HG02678 (cell line): ENCODE measurements at regions not wholly inside any gene's neighbourhood (a gene's known extent, or its start where the extent isn't known, plus 50 kb on each side); places are given as distances from the start of the nearest gene placed in this dataset.
A peak's percentile ranks its signal among the peaks of the same experiment; 100 is the strongest.
"Not testable (repeated sequence)": the region's sequence is repeated elsewhere in the genome, so short reads cannot be mapped to it uniquely, and the experiment has no call there.

ENCODE experiments used
- ATAC-seq: cut with Tn5 transposase; IDR thresholded peaks from one replicate; pipeline ENCODE4 v1.9.1; 2021; ENCODE audit warnings: mild to moderate bottlenecking, moderate library complexity; ENCODE audit not compliant: unreplicated experiment

GRCh38 chr10:84012831-84013458, 126.4 kb upstream of the GHITM start:
- peak; percentile 96 for ATAC-seq

GRCh38 chr10:84015877-84016595, 123.3 kb upstream of the GHITM start:
- ATAC-seq = no peak

GRCh38 chr10:84018826-84019225, 120.5 kb upstream of the GHITM start:
- no peak for ATAC-seq

DNA sequence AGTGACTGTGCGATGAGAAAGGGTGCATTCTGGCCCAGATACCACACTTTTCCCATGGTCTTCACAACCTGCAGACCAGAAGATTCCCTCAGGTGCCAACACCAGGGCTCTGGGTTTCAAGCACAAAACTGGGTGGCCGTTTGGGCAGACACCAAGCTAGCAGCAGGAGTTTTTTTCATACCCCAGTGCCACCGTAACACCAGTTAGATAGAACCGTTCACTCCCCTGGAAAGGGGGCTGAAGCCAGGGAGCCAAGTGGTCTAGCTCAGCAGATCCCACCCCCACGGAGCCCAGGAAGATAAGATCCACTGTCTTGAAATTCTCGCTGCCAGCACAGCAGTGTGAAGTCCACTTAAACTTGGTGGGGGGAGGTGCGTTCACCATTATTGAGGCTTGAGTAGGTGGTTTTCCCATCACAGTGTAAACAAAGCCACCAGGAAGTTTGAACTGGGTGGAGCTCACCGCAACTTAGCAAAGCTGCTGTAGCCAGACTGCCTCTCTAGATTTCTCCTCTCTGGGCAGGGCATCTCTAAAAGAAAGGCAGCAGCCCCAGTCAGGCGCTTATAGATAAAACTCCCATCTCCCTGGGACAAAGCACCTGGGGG, 119.4 kb upstream of the GHITM start:
- ATAC-seq = not testable (repeated sequence)

DNA sequence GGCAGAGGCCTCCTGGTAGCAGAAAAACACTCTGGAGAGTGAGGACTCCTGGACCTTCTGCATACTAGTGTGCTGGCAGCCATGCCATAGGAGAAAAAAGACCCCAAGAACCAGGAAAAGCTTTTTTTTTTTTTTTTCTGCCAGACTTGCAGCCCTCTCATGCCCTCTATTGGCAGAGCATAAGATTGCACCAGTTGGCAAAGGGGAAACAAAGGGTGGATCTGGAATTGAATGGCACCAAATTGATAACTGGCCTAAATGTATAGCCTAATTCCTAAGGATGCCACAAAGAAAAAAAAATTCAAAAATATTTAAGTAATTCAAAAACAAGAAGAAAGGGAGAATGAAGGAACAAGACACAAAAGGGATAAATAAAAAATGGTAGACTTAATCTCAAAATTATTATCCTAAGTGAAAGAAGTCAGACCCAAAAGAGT, 112.5 kb upstream of the GHITM start:
- no peak for ATAC-seq

DNA sequence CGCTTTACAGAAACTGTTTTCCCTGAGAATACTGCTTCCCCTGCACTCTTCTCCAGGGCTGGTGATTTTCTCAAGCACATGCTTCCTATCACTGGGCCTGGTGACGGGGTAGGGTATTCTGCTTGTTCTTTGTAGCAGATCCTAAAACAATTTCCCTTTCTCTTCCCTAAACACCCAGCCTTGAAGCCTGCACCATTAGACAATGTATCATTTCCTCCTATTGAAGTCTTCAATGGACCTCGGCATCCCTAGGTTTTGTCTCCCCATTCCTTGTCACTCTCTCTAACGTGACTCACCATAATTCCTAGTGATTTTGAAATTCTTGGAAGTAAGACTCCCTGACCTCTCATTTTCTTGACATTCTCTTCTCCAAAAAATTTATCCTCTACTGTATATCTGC, 109.5 kb upstream of the GHITM start:
- ATAC-seq = no peak

DNA sequence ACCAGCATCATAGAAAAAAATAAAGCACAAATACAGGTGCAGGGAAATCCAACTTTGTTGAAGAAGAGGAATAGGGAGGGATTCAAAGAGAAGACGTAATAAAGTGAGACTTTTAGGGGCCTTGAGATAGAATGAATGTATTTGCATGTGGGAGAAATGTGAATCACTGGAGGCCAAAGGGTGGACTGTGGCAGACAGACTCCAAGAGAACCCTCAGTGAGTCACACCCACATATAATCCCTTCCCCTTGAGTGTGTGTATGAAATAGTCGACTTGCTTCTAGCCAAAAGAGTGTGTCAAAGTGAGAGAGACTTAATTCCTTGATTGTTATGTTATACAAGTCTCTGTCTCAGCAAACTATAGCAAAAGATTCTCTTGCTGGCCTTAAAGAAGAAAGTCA, 101.3 kb upstream of the GHITM start:
- no peak for ATAC-seq

- ATAC-seq = no peak
Measured at GRCh38 chr10:84039957-84040356, 99.4 kb upstream of the GHITM start.

GRCh38 chr10:84047258-84048010, 91.9 kb upstream of the GHITM start:
- no peak for ATAC-seq

DNA sequence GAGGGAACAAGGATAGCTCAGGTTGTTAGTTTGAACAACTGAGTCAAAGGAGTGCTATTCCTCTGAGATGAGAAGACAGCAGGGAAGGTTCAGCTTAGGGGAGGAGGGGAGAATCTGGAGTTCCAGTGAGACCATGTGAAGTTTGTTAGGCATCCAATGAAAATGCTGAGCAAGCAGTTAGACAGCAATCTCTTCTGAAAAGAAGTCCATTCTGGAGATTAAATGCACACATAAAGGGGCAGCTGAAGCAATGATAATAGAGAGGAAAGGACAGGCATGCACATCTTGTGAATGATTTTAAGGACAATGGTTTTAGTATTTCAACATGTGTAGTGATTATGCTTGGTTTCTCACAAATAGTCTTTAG, 89.7 kb upstream of the GHITM start:
- ATAC-seq = no peak

- ATAC-seq = no peak
Measured at GRCh38 chr10:84053626-84054025, 85.7 kb upstream of the GHITM start.

DNA sequence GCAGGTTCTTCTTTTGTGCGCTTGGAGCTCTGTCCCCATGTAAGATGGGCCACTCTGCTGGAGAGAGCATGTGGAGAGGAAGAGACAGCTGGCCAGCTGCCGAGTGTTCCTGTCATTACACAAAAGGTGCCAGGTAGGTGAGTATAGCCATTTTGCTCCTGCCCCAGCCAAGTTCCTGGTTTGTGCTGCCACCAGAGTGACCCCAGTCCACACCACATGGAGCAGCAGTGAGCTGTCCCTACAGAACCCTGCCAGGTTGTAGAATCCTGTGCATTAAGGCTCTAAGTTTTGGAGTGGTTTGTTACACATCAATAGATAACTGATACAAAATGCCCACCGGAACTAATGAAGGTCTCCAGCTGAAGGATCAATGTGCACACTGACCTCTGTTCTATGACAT, 84.6 kb upstream of the GHITM start:
- no peak for ATAC-seq

DNA sequence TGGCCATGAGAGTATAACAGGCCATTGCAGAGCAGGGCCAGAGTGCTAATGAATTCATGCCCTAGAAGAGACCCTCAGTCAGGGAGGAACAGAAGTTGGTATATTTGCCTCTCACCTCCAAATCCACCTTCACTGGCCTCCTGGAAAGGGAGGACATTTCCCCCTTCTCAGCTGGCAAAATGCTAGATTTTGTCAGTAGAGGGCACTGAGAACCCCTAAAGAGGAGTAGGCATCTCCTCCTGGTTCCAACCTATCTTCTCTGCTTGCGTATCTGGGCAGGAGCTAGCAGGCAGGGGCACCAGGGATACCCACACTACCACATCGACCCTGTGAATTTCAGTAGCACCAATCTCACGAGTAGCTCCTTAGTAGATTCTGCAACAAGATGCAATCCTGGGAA, 79.8 kb upstream of the GHITM start:
- ATAC-seq = no peak

- ATAC-seq = no peak
Measured at GRCh38 chr10:84063440-84063839, 75.9 kb upstream of the GHITM start.

GRCh38 chr10:84065804-84066601, 73.3 kb upstream of the GHITM start:
- ATAC-seq = no peak

GRCh38 chr10:84074521-84074920, 64.8 kb upstream of the GHITM start:
- ATAC-seq = no peak

DNA sequence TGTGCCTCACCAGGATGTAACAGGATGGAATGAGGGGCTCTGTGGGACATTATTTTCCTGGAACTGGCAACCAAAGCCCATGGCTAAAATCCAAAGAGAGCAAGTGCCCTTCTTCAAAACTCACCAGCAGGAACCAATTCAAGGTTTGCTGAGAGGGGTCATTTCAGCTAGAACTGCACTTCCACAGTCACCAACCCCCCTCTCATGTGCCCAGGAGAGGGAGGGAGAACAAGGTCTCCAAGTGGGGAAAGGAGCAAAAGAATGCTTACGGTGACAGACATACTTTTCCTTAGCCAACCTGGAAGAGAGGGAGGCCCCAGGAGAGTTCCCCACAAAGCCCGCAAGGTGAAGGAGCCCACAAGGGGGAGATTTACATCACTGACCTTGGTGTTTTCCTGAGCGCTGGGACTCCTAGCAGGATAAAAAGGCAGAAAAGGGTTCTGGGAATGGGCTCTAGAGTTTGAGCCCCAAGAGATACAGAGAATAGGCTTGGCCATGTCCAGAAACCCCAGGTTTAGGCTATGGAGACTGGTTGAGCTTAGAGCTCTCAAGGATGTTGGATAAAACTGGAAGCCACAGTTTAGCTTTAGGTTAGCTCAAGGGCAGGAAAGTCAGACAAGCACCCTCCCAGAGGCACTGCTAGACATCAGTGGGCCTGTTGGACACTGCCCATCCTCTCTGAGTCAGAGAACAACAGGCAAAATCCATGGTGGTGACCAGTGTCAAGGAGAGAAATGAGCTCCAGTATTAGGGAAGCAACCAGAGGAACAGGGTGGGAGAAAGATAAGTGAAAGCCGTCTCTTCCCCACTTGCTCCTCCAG, 63.9 kb upstream of the GHITM start:
- no peak for ATAC-seq

GRCh38 chr10:84076047-84076388, 63.3 kb upstream of the GHITM start:
- ATAC-seq = no peak

- peak; percentile 63 for ATAC-seq
Measured at GRCh38 chr10:84076540-84077195, 62.6 kb upstream of the GHITM start.

DNA sequence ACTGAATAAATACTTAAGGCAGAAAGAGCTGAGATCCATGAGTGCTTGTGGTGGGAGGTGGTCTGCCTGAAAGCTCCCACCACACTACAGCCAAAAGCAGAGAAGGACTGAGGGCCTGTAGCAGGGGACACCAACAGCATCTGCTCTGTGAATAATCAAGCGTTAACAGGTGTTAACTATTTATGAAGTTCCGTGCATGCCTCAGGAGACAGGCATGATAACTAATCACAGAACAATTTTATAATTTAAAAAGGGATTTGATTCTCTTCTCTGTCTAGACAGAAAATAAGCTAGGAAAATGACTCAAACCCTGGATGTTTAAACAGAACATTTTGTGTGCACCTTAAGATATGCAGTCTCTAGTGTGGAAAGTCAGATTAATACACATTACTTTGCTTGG, 61.5 kb upstream of the GHITM start:
- no peak for ATAC-seq
